ENCODE measurements at regions not wholly inside any gene's neighbourhood (a gene's known extent, or its start where the extent isn't known, plus 50 kb on each side); places are given as distances from the start of the nearest gene placed in this dataset.

GRCh38 chr4:129862461-129862860 is 766.5 kb downstream of the C4orf33 start:
- no peak for TF ChIP-seq POLR2AphosphoS5 (IDR thresholded peaks at IDR 0.05; ENCODE audit: borderline replicate concordance, low read depth, low read length)
- no peak for TF ChIP-seq EZH2 (IDR thresholded peaks at IDR 0.05)

Data from SK-N-MC (cell line).